ENCODE measurements at regions not wholly inside any gene's neighbourhood (a gene's known extent, or its start where the extent isn't known, plus 50 kb on each side); places are given as distances from the start of the nearest gene placed in this dataset.

GRCh38 chr2:120596191-120596811 lies 139.4 kb upstream of the GLI2 start:
- no peak for ATAC-seq

GRCh38 chr2:120596990-120597594 lies 138.6 kb upstream of the GLI2 start:
- no peak for ATAC-seq

GRCh38 chr2:120597595-120598193 lies 138.0 kb upstream of the GLI2 start:
- ATAC-seq = no peak

GRCh38 chr2:120598416-120598815 lies 137.3 kb upstream of the GLI2 start:
- ATAC-seq = no peak

- ATAC-seq = no peak
Measured at GRCh38 chr2:120599072-120599471, 136.6 kb upstream of the GLI2 start.

GRCh38 chr2:120599656-120600055 lies 136.0 kb upstream of the GLI2 start:
- no peak for ATAC-seq

- no peak for ATAC-seq
Measured at GRCh38 chr2:120600335-120600734, 135.3 kb upstream of the GLI2 start.

- no peak for ATAC-seq
Measured at GRCh38 chr2:120600786-120601185, 134.9 kb upstream of the GLI2 start.

- no peak for ATAC-seq
Measured at GRCh38 chr2:120601566-120601965, 134.1 kb upstream of the GLI2 start.

- no peak for ATAC-seq
Measured at GRCh38 chr2:120602251-120602650, 133.4 kb upstream of the GLI2 start.

- no peak for ATAC-seq
Measured at GRCh38 chr2:120604767-120605166, 130.9 kb upstream of the GLI2 start.

- no peak for ATAC-seq
Measured at GRCh38 chr2:120605231-120605935, 130.3 kb upstream of the GLI2 start.

GRCh38 chr2:120606280-120606679 lies 129.4 kb upstream of the GLI2 start:
- no peak for ATAC-seq

- ATAC-seq = no peak
Measured at GRCh38 chr2:120606931-120607330, 128.7 kb upstream of the GLI2 start.

GRCh38 chr2:120607506-120607905 lies 128.2 kb upstream of the GLI2 start:
- no peak for ATAC-seq

GRCh38 chr2:120607996-120608395 lies 127.7 kb upstream of the GLI2 start:
- ATAC-seq = no peak

GRCh38 chr2:120609826-120610395 lies 125.8 kb upstream of the GLI2 start:
- ATAC-seq = no peak

GRCh38 chr2:120611016-120611415 lies 124.7 kb upstream of the GLI2 start:
- no peak for ATAC-seq

- no peak for ATAC-seq
Measured at GRCh38 chr2:120611961-120612360, 123.7 kb upstream of the GLI2 start.

- ATAC-seq = no peak
Measured at GRCh38 chr2:120612471-120612870, 123.2 kb upstream of the GLI2 start.

GRCh38 chr2:120612931-120613330 lies 122.7 kb upstream of the GLI2 start:
- ATAC-seq = no peak

GRCh38 chr2:120613742-120614571 lies 121.7 kb upstream of the GLI2 start:
- no peak for ATAC-seq

- ATAC-seq = no peak
Measured at GRCh38 chr2:120614901-120615300, 120.8 kb upstream of the GLI2 start.
